Esophagus muscularis mucosa (tissue), 4 donors: ENCODE measurements at regions not wholly inside any gene's neighbourhood (a gene's known extent, or its start where the extent isn't known, plus 50 kb on each side); places are given as distances from the start of the nearest gene placed in this dataset.

Experiments
- DNase-seq: peaks from one replicate; pipeline ENCODE4 v3.0.0-alpha.2; 2017; ENCODE audit errors: extremely low spot score
- H3K27ac ChIP-seq, 4 donors: fragments of 200-600 bp; sonication (generic); replicated peaks in 1 of 4; 1 replicate in 3 of 4; 2 replicates in 1 of 4; pipeline ENCODE4 v1.5.1; 2016 to 2019; ENCODE audit warnings: mild to moderate bottlenecking in 1 of 4
- H3K27me3 ChIP-seq, 4 donors: fragments of 200-600 bp; sonication (generic); one replicate each; pipeline versions ENCODE4 v1.5.1 to v1.6.0; 2016 to 2019
- H3K36me3 ChIP-seq, 4 donors: fragments of 200-600 bp; sonication (generic); one replicate each; pipeline ENCODE4 v1.5.1; 2016 to 2019
- H3K4me1 ChIP-seq, 4 donors: fragments of 200-600 bp; sonication (generic); one replicate each; pipeline ENCODE4 v1.5.1; 2016 to 2019
- H3K4me3 ChIP-seq, 4 donors: fragments of 200-600 bp; sonication (generic); 1 replicate in 2 of 4; 2 replicates in 2 of 4; pipeline ENCODE4 v1.5.1; 2016 to 2019; ENCODE audit warnings: mild to moderate bottlenecking in 4 of 4, moderate library complexity in 1 of 4
- H3K9me3 ChIP-seq, 4 donors: fragments of 200-600 bp; sonication (generic); 1 replicate in 3 of 4; 2 replicates in 1 of 4; pipeline ENCODE4 v1.5.1; 2016 to 2019
- EP300 ChIP-seq: sonication (generic); formaldehyde crosslinking; IDR thresholded peaks from one replicate; pipeline ENCODE4 v1.6.1; 2017; ENCODE audit warnings: antibody characterized with exemption
- POLR2A ChIP-seq: fragments of 450-650 bp; IDR thresholded peaks from one replicate; pipeline ENCODE4 v1.6.1; 2017; ENCODE audit warnings: antibody characterized with exemption, moderate library complexity, mild to moderate bottlenecking, low read depth
- POLR2AphosphoS5 ChIP-seq, 2 donors: sonication (generic); formaldehyde crosslinking; IDR thresholded peaks; one replicate each; pipeline ENCODE4 v1.6.1; 2017; ENCODE audit warnings: antibody characterized with exemption in 2 of 2
- WGBS: methylation state at CpG from one replicate; pipeline ENCODE4 v1.1.5; 2018; 5-methylcytosine and 5-hydroxymethylcytosine counted together
- intact Hi-C: fragments of 100-400 bp; cut with DNase I; formaldehyde crosslinking; loops from one replicate; pipeline ENCODE4 v1.15.1; 2023
- TF ChIP-seq, protein P1 (sequence below), 3 experiments: fragments of 200-600 bp in 2 of 3; fragments of 450-650 bp in 1 of 3; sonication (generic) in 2 of 3; IDR thresholded peaks; one replicate each; pipeline ENCODE4 v1.5.1; 2017 to 2019; ENCODE audit warnings: antibody characterized with exemption in 3 of 3, mild to moderate bottlenecking in 2 of 3, moderate library complexity in 1 of 3

DNA sequence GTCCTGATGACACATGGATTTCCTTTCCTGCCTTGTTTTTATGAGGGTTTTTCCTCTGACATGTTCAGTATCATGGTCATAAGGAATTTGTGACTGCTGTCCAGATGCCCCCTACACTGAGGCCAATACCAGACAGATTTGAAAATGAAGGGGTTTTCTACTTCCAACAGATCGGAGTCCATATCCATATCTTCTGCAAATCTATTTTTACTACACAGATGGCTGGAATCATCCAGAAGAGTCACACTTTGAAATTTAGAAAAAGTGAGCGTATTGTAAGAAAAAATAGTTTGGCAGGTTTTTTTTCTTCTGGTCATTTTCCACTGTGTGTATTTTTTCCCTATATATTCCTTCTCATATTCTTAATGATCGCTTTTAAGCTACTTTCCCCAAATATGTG lies 197.5 kb upstream of the LRRC3B start:
- intact Hi-C loops: no loop called here
- H3K27me3 ChIP-seq: no peaks in the 10 kb centered on the region
- H3K27ac ChIP-seq: no peak overlapping the region
- H3K4me1 ChIP-seq: peaks cover 0 to 15% (median 8%) of the 10 kb centered on the region in 4 donors
- H3K4me3 ChIP-seq: no peak overlapping the region
- no peak for DNase-seq
- TF ChIP-seq, protein P1, sequence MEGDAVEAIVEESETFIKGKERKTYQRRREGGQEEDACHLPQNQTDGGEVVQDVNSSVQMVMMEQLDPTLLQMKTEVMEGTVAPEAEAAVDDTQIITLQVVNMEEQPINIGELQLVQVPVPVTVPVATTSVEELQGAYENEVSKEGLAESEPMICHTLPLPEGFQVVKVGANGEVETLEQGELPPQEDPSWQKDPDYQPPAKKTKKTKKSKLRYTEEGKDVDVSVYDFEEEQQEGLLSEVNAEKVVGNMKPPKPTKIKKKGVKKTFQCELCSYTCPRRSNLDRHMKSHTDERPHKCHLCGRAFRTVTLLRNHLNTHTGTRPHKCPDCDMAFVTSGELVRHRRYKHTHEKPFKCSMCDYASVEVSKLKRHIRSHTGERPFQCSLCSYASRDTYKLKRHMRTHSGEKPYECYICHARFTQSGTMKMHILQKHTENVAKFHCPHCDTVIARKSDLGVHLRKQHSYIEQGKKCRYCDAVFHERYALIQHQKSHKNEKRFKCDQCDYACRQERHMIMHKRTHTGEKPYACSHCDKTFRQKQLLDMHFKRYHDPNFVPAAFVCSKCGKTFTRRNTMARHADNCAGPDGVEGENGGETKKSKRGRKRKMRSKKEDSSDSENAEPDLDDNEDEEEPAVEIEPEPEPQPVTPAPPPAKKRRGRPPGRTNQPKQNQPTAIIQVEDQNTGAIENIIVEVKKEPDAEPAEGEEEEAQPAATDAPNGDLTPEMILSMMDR (IDR thresholded peaks at IDR 0.05): no peak
- TF ChIP-seq EP300 (no peak), POLR2A (no peak), POLR2AphosphoS5 (IDR thresholded peaks at IDR 0.05) (no peak)
- H3K9me3 ChIP-seq: no peaks in the 10 kb centered on the region
- 77% methylated on average over 3 of the region's 3 CpGs for WGBS
- no peaks in the 10 kb centered on the region for H3K36me3 ChIP-seq

DNA sequence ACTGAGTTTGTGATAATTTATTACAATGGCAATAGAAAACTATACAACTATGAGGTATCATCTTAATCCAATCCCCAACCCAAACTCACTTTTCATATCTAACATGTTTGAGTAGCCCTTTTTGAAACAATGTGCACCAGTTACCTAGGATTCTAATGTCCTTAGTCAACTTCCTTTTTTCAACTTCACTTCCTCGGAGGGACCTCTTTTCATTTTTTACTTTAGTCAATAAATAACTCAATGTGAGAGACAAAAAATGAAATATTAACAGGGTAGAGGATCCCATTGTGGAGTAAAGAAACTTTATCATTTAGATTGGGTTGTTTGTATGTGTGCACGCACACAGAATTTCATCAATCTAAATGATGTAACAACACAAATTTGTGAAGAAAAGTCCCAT lies 193.6 kb upstream of the LRRC3B start:
- intact Hi-C loops: no loop called here
- Histone ChIP-seq H3K9me3 (no peaks in the 10 kb centered on the region), H3K27ac (no peak overlapping the region), H3K36me3 (no peaks in the 10 kb centered on the region), H3K27me3 (no peaks in the 10 kb centered on the region), H3K4me1 (peaks cover 0 to 15% (median 8%) of the 10 kb centered on the region in 4 donors), H3K4me3 (no peak overlapping the region)
- TF ChIP-seq EP300 (no peak), POLR2A (no peak), POLR2AphosphoS5 (IDR thresholded peaks at IDR 0.05) (no peak)
- TF ChIP-seq, protein P1 (IDR thresholded peaks at IDR 0.05): no peak
- 85% methylated on average over 2 of the region's 2 CpGs for WGBS
- no peak for DNase-seq

DNA sequence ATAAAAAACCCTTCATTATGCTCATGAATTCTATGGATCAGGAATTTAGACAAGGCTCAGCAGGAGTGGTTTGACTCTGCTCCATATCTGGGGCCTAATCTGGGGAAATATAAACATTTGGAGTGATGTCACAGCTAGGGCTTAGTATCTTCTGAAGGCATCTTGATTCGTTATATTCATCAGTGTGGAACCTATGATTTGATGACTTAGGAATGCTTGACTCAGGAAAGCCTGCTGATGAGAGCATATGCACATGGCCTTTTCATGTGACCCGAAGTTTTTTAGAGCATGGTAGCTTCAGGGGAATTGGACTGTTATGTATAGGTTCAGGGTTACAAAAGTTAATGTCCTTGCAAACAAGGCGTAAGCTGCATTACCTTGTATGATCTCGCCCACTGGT lies 184.9 kb upstream of the LRRC3B start:
- DNase-seq: no peak
- TF ChIP-seq POLR2A: no peak
- TF ChIP-seq POLR2AphosphoS5 (IDR thresholded peaks at IDR 0.05): no peak
- TF ChIP-seq, protein P1 (IDR thresholded peaks at IDR 0.05): no peak
- no peak for TF ChIP-seq EP300

GRCh38 chr3:26438325-26438940 lies 184.1 kb upstream of the LRRC3B start:
- intact Hi-C loops: no loop called here

More for the DNA sequence above, 184.9 kb upstream of the LRRC3B start:
- H3K4me1 ChIP-seq: peaks cover 0 to 6% (median 0%) of the 10 kb centered on the region in 4 donors
- no peaks in the 10 kb centered on the region for H3K27me3 ChIP-seq
- no peak overlapping the region for H3K27ac ChIP-seq
- WGBS: 75% methylated on average over 4 of the region's 4 CpGs
- H3K4me3 ChIP-seq: no peak overlapping the region
- intact Hi-C loops: no loop called here
- no peaks in the 10 kb centered on the region for H3K9me3 ChIP-seq
- no peaks in the 10 kb centered on the region for H3K36me3 ChIP-seq

More at GRCh38 chr3:26438325-26438940, 184.1 kb upstream of the LRRC3B start:
- no peak for TF ChIP-seq POLR2AphosphoS5 (IDR thresholded peaks at IDR 0.05)
- TF ChIP-seq, protein P1 (IDR thresholded peaks at IDR 0.05): no peak
- H3K9me3 ChIP-seq: no peaks in the 10 kb centered on the region
- H3K4me1 ChIP-seq: peaks cover 0 to 6% (median 0%) of the 10 kb centered on the region in 4 donors
- no peaks in the 10 kb centered on the region for H3K36me3 ChIP-seq
- no peak overlapping the region for H3K4me3 ChIP-seq
- peak; percentile 2 for DNase-seq
- H3K27ac ChIP-seq: no peak overlapping the region
- WGBS: 73% methylated on average over 4 of the region's 4 CpGs
- no peaks in the 10 kb centered on the region for H3K27me3 ChIP-seq
